ENCODE measurements at regions not wholly inside any gene's neighbourhood (a gene's known extent, or its start where the extent isn't known, plus 50 kb on each side); places are given as distances from the start of the nearest gene placed in this dataset.

DNA sequence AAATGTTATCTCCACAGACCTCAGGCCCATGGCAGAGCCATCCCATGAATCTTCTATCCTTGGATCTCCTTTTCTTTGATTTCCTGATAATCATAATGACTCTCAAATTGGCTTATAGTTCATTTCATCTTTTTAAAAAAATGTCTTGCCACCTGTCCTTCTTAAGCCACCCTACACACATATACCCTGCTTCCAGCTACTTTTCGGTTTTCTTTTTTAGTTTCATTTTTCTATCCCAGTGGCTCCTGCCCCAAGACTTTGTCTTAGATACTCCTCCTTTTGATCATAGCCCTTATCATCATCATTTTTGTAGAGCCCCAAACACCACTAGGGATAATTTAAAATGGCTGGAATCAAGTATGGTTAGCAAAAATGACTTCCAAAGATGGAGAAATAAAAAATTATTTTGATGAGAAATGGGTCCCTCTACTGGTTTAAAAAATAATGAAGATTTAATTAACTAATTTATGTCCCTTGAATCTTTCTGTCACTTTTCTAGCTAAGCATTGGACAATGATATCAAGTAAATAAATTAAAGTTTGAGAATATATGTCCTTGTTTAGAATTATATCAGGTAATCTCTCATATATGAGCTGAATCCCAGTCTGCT lies 277.3 kb upstream of the SEMA3D start:
- H3K9me3 ChIP-seq (replicated peaks): no peaks in the 10 kb centered on the region
- TF ChIP-seq, protein P1, sequence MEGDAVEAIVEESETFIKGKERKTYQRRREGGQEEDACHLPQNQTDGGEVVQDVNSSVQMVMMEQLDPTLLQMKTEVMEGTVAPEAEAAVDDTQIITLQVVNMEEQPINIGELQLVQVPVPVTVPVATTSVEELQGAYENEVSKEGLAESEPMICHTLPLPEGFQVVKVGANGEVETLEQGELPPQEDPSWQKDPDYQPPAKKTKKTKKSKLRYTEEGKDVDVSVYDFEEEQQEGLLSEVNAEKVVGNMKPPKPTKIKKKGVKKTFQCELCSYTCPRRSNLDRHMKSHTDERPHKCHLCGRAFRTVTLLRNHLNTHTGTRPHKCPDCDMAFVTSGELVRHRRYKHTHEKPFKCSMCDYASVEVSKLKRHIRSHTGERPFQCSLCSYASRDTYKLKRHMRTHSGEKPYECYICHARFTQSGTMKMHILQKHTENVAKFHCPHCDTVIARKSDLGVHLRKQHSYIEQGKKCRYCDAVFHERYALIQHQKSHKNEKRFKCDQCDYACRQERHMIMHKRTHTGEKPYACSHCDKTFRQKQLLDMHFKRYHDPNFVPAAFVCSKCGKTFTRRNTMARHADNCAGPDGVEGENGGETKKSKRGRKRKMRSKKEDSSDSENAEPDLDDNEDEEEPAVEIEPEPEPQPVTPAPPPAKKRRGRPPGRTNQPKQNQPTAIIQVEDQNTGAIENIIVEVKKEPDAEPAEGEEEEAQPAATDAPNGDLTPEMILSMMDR (IDR thresholded peaks at IDR 0.05; ENCODE audit: borderline replicate concordance): no peak
- H3K4me3 ChIP-seq: no peak overlapping the region
- H3K36me3 ChIP-seq: no peaks in the 10 kb centered on the region
- intact Hi-C loops (cut with micrococcal nuclease): no loop called here
- no peaks in the 10 kb centered on the region for H3K4me1 ChIP-seq
- no peak for DNase-seq
- no peaks in the 10 kb centered on the region for H3K27me3 ChIP-seq (ENCODE audit: low read depth)
- no peak overlapping the region for H3K27ac ChIP-seq (replicated peaks)

DNA sequence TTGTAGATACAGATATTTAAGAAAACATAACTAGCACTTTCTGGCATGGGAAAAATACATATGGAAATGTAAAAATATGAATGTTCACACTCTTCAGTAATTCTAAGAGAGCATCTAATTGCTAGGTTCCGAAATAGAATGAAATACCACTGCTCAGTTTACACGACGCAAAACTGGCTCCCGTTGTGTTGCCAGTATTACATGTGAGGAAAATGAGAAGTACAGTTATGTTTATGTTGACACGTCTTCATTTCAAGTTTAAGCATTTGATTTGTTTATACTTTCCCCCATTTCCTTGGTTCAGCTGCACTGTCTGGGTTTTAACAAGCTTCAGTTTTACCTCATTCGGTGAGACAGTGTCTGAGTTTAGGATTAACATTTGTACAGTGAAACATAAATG lies 275.8 kb upstream of the SEMA3D start:
- TF ChIP-seq, protein P1 (IDR thresholded peaks at IDR 0.05; ENCODE audit: borderline replicate concordance): no peak
- DNase-seq: no peak
- Histone ChIP-seq H3K27me3 (ENCODE audit: low read depth) (no peaks in the 10 kb centered on the region), H3K4me3 (no peak overlapping the region), H3K9me3 (replicated peaks) (no peaks in the 10 kb centered on the region), H3K36me3 (no peaks in the 10 kb centered on the region), H3K27ac (replicated peaks) (no peak overlapping the region), H3K4me1 (no peaks in the 10 kb centered on the region)
- intact Hi-C loops (cut with micrococcal nuclease): no loop called here

DNA sequence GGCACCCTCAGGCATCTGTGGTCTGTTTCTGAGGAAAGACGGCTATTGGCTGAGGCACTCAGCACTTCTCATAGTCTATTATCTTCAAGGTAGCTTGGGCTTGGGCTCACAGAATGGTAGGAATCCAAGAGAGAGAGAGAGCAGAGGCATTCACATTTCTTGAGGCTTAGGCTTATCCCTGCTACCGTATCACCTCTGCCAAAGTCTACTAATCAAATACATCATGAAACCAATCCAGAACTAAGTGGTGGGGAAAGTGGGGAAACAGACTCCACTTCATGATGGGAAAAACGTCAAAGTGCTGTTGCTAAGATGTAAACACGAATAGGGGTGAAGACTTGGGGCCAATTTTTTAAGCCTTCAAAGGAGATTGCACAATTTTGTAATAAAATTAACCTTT lies 271.1 kb upstream of the SEMA3D start:
- Histone ChIP-seq H3K4me1 (no peaks in the 10 kb centered on the region), H3K4me3 (no peak overlapping the region), H3K27ac (replicated peaks) (no peak overlapping the region), H3K27me3 (ENCODE audit: low read depth) (no peaks in the 10 kb centered on the region), H3K36me3 (no peaks in the 10 kb centered on the region), H3K9me3 (replicated peaks) (no peaks in the 10 kb centered on the region)
- TF ChIP-seq, protein P1 (IDR thresholded peaks at IDR 0.05; ENCODE audit: borderline replicate concordance): no peak
- intact Hi-C loops (cut with micrococcal nuclease): no loop called here
- DNase-seq: no peak

DNA sequence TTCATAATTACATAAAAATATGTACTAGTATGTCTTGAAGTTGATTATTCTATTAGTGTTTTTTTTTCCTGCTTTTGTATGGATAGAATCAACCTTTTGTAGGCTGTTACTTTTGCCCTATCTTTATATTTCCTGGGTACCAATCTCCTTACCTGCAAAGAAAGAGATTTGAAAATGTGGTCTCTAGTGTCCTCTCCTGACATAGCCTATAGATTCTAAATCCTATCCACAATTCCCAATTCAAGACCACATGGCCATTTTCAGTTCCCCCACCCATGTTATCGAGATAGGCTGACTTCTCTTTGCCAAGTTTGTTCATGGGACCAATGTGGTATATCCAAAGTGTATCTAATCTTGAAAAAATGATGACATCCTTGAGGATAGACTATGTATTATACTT lies 269.4 kb upstream of the SEMA3D start:
- no peak for DNase-seq
- no peaks in the 10 kb centered on the region for H3K9me3 ChIP-seq (replicated peaks)
- H3K27me3 ChIP-seq (ENCODE audit: low read depth): no peaks in the 10 kb centered on the region
- TF ChIP-seq, protein P1 (IDR thresholded peaks at IDR 0.05; ENCODE audit: borderline replicate concordance): no peak
- intact Hi-C loops (cut with micrococcal nuclease): no loop called here
- H3K36me3 ChIP-seq: no peaks in the 10 kb centered on the region
- no peaks in the 10 kb centered on the region for H3K4me1 ChIP-seq
- no peak overlapping the region for H3K4me3 ChIP-seq
- no peak overlapping the region for H3K27ac ChIP-seq (replicated peaks)

DNA sequence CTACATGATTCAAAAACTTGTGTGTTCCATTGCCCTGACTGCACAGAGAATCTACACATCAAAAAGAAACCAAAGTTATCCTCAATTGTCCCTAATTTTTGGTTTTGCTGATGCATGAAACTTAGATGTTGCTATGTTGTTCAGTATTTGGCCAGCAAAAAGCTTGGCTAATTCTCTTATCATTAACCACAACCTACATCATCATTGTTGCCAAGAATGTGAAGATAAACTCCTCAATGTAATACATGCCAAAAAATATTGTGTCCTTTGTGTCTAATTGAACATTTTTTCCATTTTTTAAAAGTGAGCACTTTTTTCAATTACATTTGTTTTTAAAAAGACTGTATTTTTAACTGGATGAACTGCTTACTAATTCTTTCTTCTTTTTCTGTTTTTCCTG lies 268.0 kb upstream of the SEMA3D start:
- no peak for DNase-seq
- Histone ChIP-seq H3K4me1 (no peaks in the 10 kb centered on the region), H3K27ac (replicated peaks) (no peak overlapping the region), H3K9me3 (replicated peaks) (no peaks in the 10 kb centered on the region), H3K36me3 (no peaks in the 10 kb centered on the region), H3K27me3 (ENCODE audit: low read depth) (no peaks in the 10 kb centered on the region), H3K4me3 (no peak overlapping the region)
- TF ChIP-seq, protein P1 (IDR thresholded peaks at IDR 0.05; ENCODE audit: borderline replicate concordance): no peak
- intact Hi-C loops (cut with micrococcal nuclease): no loop called here

All from left ventricle myocardium inferior (tissue), 1 donor.